ENCODE measurements at regions not wholly inside any gene's neighbourhood (a gene's known extent, or its start where the extent isn't known, plus 50 kb on each side); places are given as distances from the start of the nearest gene placed in this dataset.
"Not testable (repeated sequence)": the region's sequence is repeated elsewhere in the genome, so short reads cannot be mapped to it uniquely, and the experiment has no call there.

GRCh38 chr2:89224803-89225202 is 533.3 kb downstream of the RPIA start:
- DNase-seq (ENCODE audit: low read depth), result not testable (repeated sequence)

GRCh38 chr2:89229979-89230378 is 538.5 kb downstream of the RPIA start:
- DNase-seq (ENCODE audit: low read depth), result not testable (repeated sequence)

GRCh38 chr2:89231241-89231640 is 539.8 kb downstream of the RPIA start:
- DNase-seq (ENCODE audit: low read depth), result not testable (repeated sequence)

- not testable (repeated sequence) for DNase-seq (ENCODE audit: low read depth)
These were observed 542.5 kb downstream of the RPIA start for GRCh38 chr2:89233931-89234330.

- DNase-seq (ENCODE audit: low read depth), result not testable (repeated sequence)
These were observed 543.5 kb downstream of the RPIA start for GRCh38 chr2:89234818-89235466.

GRCh38 chr2:89236832-89237450 is 545.5 kb downstream of the RPIA start:
- DNase-seq (ENCODE audit: low read depth), result not testable (repeated sequence)

GRCh38 chr2:89237783-89238182 is 546.3 kb downstream of the RPIA start:
- not testable (repeated sequence) for DNase-seq (ENCODE audit: low read depth)

GRCh38 chr2:89243114-89243700 is 551.7 kb downstream of the RPIA start:
- not testable (repeated sequence) for DNase-seq (ENCODE audit: low read depth)

- DNase-seq (ENCODE audit: low read depth), result not testable (repeated sequence)
These were observed 552.9 kb downstream of the RPIA start for GRCh38 chr2:89244407-89244806.

- DNase-seq (ENCODE audit: low read depth), result not testable (repeated sequence)
These were observed 554.0 kb downstream of the RPIA start for GRCh38 chr2:89245478-89245877.

GRCh38 chr2:89246027-89246426 is 554.6 kb downstream of the RPIA start:
- DNase-seq (ENCODE audit: low read depth), result not testable (repeated sequence)

- DNase-seq (ENCODE audit: low read depth), result not testable (repeated sequence)
These were observed 555.1 kb downstream of the RPIA start for GRCh38 chr2:89246620-89247019.

GRCh38 chr2:89255013-89255412 is 563.5 kb downstream of the RPIA start:
- not testable (repeated sequence) for DNase-seq (ENCODE audit: low read depth)

- not testable (repeated sequence) for DNase-seq (ENCODE audit: low read depth)
These were observed 582.0 kb downstream of the RPIA start for GRCh38 chr2:89273443-89273842.

- DNase-seq (ENCODE audit: low read depth), result not testable (repeated sequence)
These were observed 589.1 kb downstream of the RPIA start for GRCh38 chr2:89280536-89280935.

- not testable (repeated sequence) for DNase-seq (ENCODE audit: low read depth)
These were observed 595.1 kb downstream of the RPIA start for GRCh38 chr2:89286448-89287080.

GRCh38 chr2:89287084-89287483 is 595.6 kb downstream of the RPIA start:
- DNase-seq (ENCODE audit: low read depth), result not testable (repeated sequence)

GRCh38 chr2:89291717-89292298 is 600.3 kb downstream of the RPIA start:
- DNase-seq (ENCODE audit: low read depth), result not testable (repeated sequence)

- DNase-seq (ENCODE audit: low read depth), result not testable (repeated sequence)
These were observed 601.9 kb downstream of the RPIA start for GRCh38 chr2:89293399-89293798.

- not testable (repeated sequence) for DNase-seq (ENCODE audit: low read depth)
These were observed 602.9 kb downstream of the RPIA start for GRCh38 chr2:89294335-89294734.

GRCh38 chr2:89296820-89297398 is 605.4 kb downstream of the RPIA start:
- DNase-seq (ENCODE audit: low read depth), result not testable (repeated sequence)

- DNase-seq (ENCODE audit: low read depth), result not testable (repeated sequence)
These were observed 607.7 kb downstream of the RPIA start for GRCh38 chr2:89299196-89299595.

Data from activated T-cell treated with anti-CD3 and anti-CD28 coated beads for 48 hours (primary cell).